Mesenchymal stem cell (in vitro differentiated cells and primary cell): ENCODE measurements at regions not wholly inside any gene's neighbourhood (a gene's known extent, or its start where the extent isn't known, plus 50 kb on each side); places are given as distances from the start of the nearest gene placed in this dataset.
A peak's percentile ranks its signal among the peaks of the same experiment; 100 is the strongest.

Source experiments
- DNase-seq: peaks from one replicate; pipeline ENCODE4 v3.0.0-alpha.2; 2013
- H2AFZ ChIP-seq: one replicate; pipeline ENCODE4 v1.6.1; 2013; ENCODE audit warnings: low read depth, mild to moderate bottlenecking, control low read depth, inconsistent platforms, low read length, moderate library complexity
- H2AK5ac ChIP-seq: 2 replicates; pipeline ENCODE4 v1.6.1; 2013; ENCODE audit warnings: low read length, moderate library complexity, mild to moderate bottlenecking, inconsistent platforms; ENCODE audit not compliant: severe bottlenecking
- H2BK120ac ChIP-seq: one replicate; pipeline ENCODE4 v1.6.1; 2013; ENCODE audit warnings: low read depth, mild to moderate bottlenecking, inconsistent platforms, low read length, moderate library complexity
- H2BK12ac ChIP-seq, 2 experiments: one replicate each; pipeline ENCODE4 v1.6.1; 2013; ENCODE audit warnings: inconsistent platforms in 2 of 2, low read length in 2 of 2, mild to moderate bottlenecking in 2 of 2, moderate library complexity in 2 of 2, control low read depth in 1 of 2
- H2BK15ac ChIP-seq: one replicate; pipeline ENCODE4 v1.6.1; 2013; ENCODE audit warnings: mild to moderate bottlenecking, low read depth, inconsistent platforms; ENCODE audit not compliant: poor library complexity, severe bottlenecking
- H2BK5ac ChIP-seq: 2 replicates; pipeline ENCODE4 v1.6.1; 2013; ENCODE audit warnings: low read depth, mild to moderate bottlenecking, low read length, control low read depth, inconsistent platforms; ENCODE audit not compliant: poor library complexity, severe bottlenecking
- H3K14ac ChIP-seq, 2 experiments: one replicate each; pipeline ENCODE4 v1.6.1; 2013; ENCODE audit warnings: inconsistent platforms in 2 of 2, low read length in 2 of 2, control low read depth in 1 of 2, mild to moderate bottlenecking in 1 of 2, moderate library complexity in 1 of 2
- H3K18ac ChIP-seq, 2 experiments: one replicate each; pipeline ENCODE4 v1.6.1; 2013; ENCODE audit warnings: inconsistent platforms in 2 of 2, low read length in 2 of 2, control low read depth in 1 of 2, low read depth in 1 of 2, mild to moderate bottlenecking in 1 of 2
- H3K23ac ChIP-seq, 2 experiments: one replicate each; pipeline ENCODE4 v1.6.1; 2013; ENCODE audit warnings: inconsistent platforms in 2 of 2, low read length in 2 of 2, mild to moderate bottlenecking in 2 of 2, moderate library complexity in 2 of 2, control low read depth in 1 of 2
- H3K27ac ChIP-seq: 2 replicates; pipeline ENCODE4 v1.5.1; 2013; ENCODE audit warnings: mild to moderate bottlenecking, moderate library complexity, low read length, control low read depth, inconsistent platforms; ENCODE audit not compliant: poor library complexity, severe bottlenecking
- H3K27me3 ChIP-seq, 2 experiments: 2 replicates each; pipeline versions ENCODE4 v1.6.1 to v1.7.0; 2013; ENCODE audit warnings: low read length in 2 of 2, mild to moderate bottlenecking in 2 of 2, moderate library complexity in 2 of 2, control low read depth in 1 of 2, inconsistent platforms in 1 of 2; ENCODE audit not compliant: control insufficient read depth in 1 of 2, insufficient read depth in 1 of 2
- H3K36me3 ChIP-seq, 2 experiments: 2 replicates each; pipeline versions ENCODE4 v1.6.1 to v1.7.0; 2013; ENCODE audit warnings: low read length in 2 of 2, control low read depth in 1 of 2, inconsistent platforms in 1 of 2, low read depth in 1 of 2, mild to moderate bottlenecking in 1 of 2; ENCODE audit not compliant: insufficient read depth in 2 of 2, control insufficient read depth in 1 of 2
- H3K4ac ChIP-seq, 2 experiments: one replicate each; pipeline ENCODE4 v1.6.1; 2013; ENCODE audit warnings: inconsistent platforms in 2 of 2, low read length in 2 of 2, mild to moderate bottlenecking in 2 of 2, moderate library complexity in 2 of 2, control low read depth in 1 of 2, low read depth in 1 of 2
- H3K4me1 ChIP-seq: 2 replicates; pipeline ENCODE4 v1.6.1; 2013; ENCODE audit warnings: low read depth, low read length, control low read depth; ENCODE audit not compliant: control insufficient read depth, insufficient read depth
- H3K4me2 ChIP-seq: 2 replicates; pipeline ENCODE4 v1.6.1; 2013; ENCODE audit warnings: low read length, mild to moderate bottlenecking, inconsistent platforms; ENCODE audit not compliant: poor library complexity, severe bottlenecking
- H3K4me3 ChIP-seq, 2 experiments: 2 replicates each; pipeline versions ENCODE4 v1.5.1 to v1.7.0; 2013; ENCODE audit warnings: low read length in 2 of 2, mild to moderate bottlenecking in 2 of 2, control low read depth in 1 of 2, low read depth in 1 of 2; ENCODE audit not compliant: insufficient read depth in 1 of 2
- H3K79me1 ChIP-seq: replicated peaks from 2 replicates; pipeline ENCODE4 v1.6.1; 2013; ENCODE audit warnings: mild to moderate bottlenecking, control low read depth, low read length, inconsistent platforms; ENCODE audit not compliant: poor library complexity, severe bottlenecking
- H3K9ac ChIP-seq: 2 replicates; pipeline ENCODE4 v1.7.0; 2013; ENCODE audit warnings: mild to moderate bottlenecking, low read length, moderate library complexity
- H3K9me3 ChIP-seq: 2 replicates; pipeline ENCODE4 v1.7.0; 2013; ENCODE audit warnings: mild to moderate bottlenecking, low read length; ENCODE audit not compliant: control insufficient read depth
- H4K8ac ChIP-seq: one replicate; pipeline ENCODE4 v1.6.1; 2013; ENCODE audit warnings: inconsistent platforms, mild to moderate bottlenecking, low read length, moderate library complexity
- H4K91ac ChIP-seq: one replicate; pipeline ENCODE4 v1.6.1; 2013; ENCODE audit warnings: mild to moderate bottlenecking, low read length, inconsistent platforms
- WGBS: methylation state at CpG from one replicate; pipeline ENCODE4 v1.1.7; 2013; ENCODE audit warnings: mixed read lengths; 5-methylcytosine and 5-hydroxymethylcytosine counted together

DNA sequence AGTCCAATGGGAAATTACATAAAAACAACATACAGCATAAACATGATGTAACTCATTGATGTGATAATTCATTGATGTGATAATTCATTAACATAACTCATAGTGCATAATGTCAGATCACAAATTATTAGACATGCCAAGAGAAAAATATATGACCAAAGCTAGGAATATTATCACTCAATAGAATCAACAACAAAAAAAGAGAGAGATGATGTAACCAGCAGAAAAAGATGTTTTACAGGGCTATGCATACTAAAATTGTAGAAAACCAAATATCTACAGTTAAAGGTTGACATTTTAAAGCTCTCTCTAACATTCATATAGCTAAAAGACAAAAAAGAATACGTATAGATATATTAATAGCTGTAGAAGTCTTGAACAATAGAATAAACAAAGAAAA, 1067.2 kb upstream of the ADGRB3 start:
- H3K4me3 ChIP-seq, result no peak overlapping the region
- H3K4me1 ChIP-seq, result no peaks in the 10 kb centered on the region
- no peak overlapping the region for H3K14ac ChIP-seq
- no peak overlapping the region for H3K23ac ChIP-seq
- no peak overlapping the region for H4K91ac ChIP-seq
- no peak overlapping the region for H3K4me2 ChIP-seq
- H3K27ac ChIP-seq, result no peak overlapping the region
- H3K79me1 ChIP-seq, result no peaks in the 10 kb centered on the region
- H2AK5ac ChIP-seq, result no peak overlapping the region
- H3K9ac ChIP-seq, result no peak overlapping the region
- no peak overlapping the region for H2BK12ac ChIP-seq
- no peak overlapping the region for H2BK120ac ChIP-seq
- H3K4ac ChIP-seq, result no peak overlapping the region
- H2BK15ac ChIP-seq, result no peak overlapping the region
- H3K27me3 ChIP-seq, result no peaks in the 10 kb centered on the region
- H3K9me3 ChIP-seq, result no peaks in the 10 kb centered on the region
- DNase-seq, result no peak
- no peak overlapping the region for H2BK5ac ChIP-seq
- WGBS, result no CpG with 5 or more reads among the region's 1 CpG
- H4K8ac ChIP-seq, result no peak overlapping the region
- no peaks in the 10 kb centered on the region for H3K36me3 ChIP-seq
- H2AFZ ChIP-seq, result no peak overlapping the region
- H3K18ac ChIP-seq, result no peak overlapping the region

DNA sequence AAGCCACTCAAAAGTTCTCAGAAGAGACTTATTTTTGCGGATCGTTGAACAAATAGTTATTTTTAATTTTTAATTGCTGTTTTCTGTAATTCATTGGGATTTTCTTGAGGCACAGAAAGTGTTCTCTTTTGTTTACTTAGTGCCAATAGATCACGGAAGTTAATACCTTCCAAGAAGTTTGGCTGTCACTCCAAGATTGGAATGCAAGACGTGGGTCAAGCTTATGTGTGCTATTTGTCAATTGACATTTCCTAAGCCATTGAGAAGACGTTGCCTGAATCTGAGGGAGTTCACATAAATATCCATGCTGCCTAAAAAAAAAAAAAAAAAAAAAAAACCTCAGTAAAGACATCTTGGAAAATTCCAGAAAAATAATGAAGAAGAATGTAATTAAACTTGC, 1071.4 kb upstream of the ADGRB3 start:
- Histone ChIP-seq H3K4me2 (no peak overlapping the region), H3K79me1 (no peaks in the 10 kb centered on the region), H3K9me3 (peaks cover 15% of the 10 kb centered on the region), H2BK15ac (no peak overlapping the region), H3K23ac (no peak overlapping the region), H2AFZ (no peak overlapping the region), H3K4ac (no peak overlapping the region), H4K8ac (no peak overlapping the region), H4K91ac (no peak overlapping the region), H3K9ac (no peak overlapping the region), H3K18ac (no peak overlapping the region), H3K27me3 (no peaks in the 10 kb centered on the region), H3K36me3 (no peaks in the 10 kb centered on the region), H2BK5ac (no peak overlapping the region), H3K27ac (no peak overlapping the region), H3K14ac (no peak overlapping the region), H3K4me1 (no peaks in the 10 kb centered on the region), H2BK120ac (no peak overlapping the region), H3K4me3 (no peak overlapping the region), H2AK5ac (no peak overlapping the region), H2BK12ac (no peak overlapping the region)
- WGBS, result 82% methylated on average over 4 of the region's 5 CpGs
- DNase-seq, result no peak

DNA sequence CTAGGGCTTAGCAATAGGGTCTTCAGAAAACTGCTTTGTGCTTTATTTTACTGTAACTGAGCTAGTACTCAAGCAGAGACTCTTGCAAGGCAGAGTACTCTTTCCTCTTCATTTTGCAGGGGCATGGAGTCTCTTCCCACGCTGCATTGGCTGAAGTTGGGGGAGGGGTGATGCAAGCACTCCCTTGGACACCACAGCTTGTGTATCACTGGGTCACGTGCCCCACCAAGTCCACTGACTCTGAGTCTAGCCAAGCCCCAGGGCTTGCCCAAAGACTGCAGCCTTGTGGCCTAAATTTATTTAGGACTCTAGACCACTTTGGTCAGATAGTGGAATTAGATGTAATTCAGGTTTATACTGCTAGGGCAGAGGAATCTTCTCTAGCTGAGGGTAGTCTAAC, 1075.0 kb upstream of the ADGRB3 start:
- Histone ChIP-seq H2BK5ac (no peak overlapping the region), H2AK5ac (no peak overlapping the region)
- 88% methylated on average over 2 of the region's 2 CpGs for WGBS

DNA sequence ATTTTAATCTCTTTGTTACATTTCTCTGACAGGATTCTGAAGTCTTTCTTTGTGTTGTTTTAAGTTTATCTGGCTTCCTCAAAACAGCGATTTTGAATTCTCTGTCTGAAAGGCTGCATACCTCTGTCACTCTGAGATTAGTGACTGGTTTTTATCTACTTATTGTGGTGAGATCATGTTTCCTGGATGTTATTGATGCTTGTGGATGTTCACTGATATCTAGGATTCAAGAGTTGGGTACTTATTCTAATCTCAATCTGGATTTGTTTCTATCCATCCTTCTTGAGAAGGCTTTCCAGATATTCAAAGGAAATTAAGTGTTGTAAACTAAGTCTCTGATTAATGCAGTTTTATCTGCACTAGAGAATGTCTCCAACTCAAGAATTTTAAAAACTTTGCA, 1076.1 kb upstream of the ADGRB3 start:
- no peak overlapping the region for H3K4me2 ChIP-seq

More for the DNA sequence above, 1075.0 kb upstream of the ADGRB3 start:
- H3K18ac ChIP-seq, result peak overlapping the region in 1 of 2 experiments; percentile 28
- no peak overlapping the region for H4K8ac ChIP-seq
- H3K79me1 ChIP-seq, result no peaks in the 10 kb centered on the region
- peak overlapping the region in 1 of 2 experiments; percentile 57 for H2BK12ac ChIP-seq
- peaks cover 18% of the 10 kb centered on the region for H3K9me3 ChIP-seq
- no peaks in the 10 kb centered on the region for H3K36me3 ChIP-seq
- H3K4me2 ChIP-seq, result no peak overlapping the region
- peak overlapping the region; percentile 14 for H4K91ac ChIP-seq
- no peak for DNase-seq
- no peak overlapping the region for H2BK120ac ChIP-seq
- H3K27ac ChIP-seq, result no peak overlapping the region
- no peak overlapping the region for H3K4me3 ChIP-seq
- H3K14ac ChIP-seq, result no peak overlapping the region
- H2BK15ac ChIP-seq, result no peak overlapping the region
- H3K27me3 ChIP-seq, result no peaks in the 10 kb centered on the region
- H3K23ac ChIP-seq, result no peak overlapping the region
- H2AFZ ChIP-seq, result no peak overlapping the region
- H3K9ac ChIP-seq, result no peak overlapping the region
- H3K4ac ChIP-seq, result no peak overlapping the region
- no peaks in the 10 kb centered on the region for H3K4me1 ChIP-seq

More for the DNA sequence above, 1076.1 kb upstream of the ADGRB3 start:
- H3K27me3 ChIP-seq, result no peaks in the 10 kb centered on the region
- H3K14ac ChIP-seq, result no peak overlapping the region
- no peak overlapping the region for H2AK5ac ChIP-seq
- H3K9ac ChIP-seq, result no peak overlapping the region
- H3K27ac ChIP-seq, result no peak overlapping the region
- no peak overlapping the region for H2BK12ac ChIP-seq
- peaks cover 18% of the 10 kb centered on the region for H3K9me3 ChIP-seq
- no peak for DNase-seq
- H3K4me3 ChIP-seq, result no peak overlapping the region
- 71% methylated on average over 1 of the region's 1 CpG for WGBS
- no peak overlapping the region for H3K4ac ChIP-seq
- no peak overlapping the region for H2BK5ac ChIP-seq
- H3K18ac ChIP-seq, result no peak overlapping the region
- H3K23ac ChIP-seq, result no peak overlapping the region
- H3K79me1 ChIP-seq, result no peaks in the 10 kb centered on the region
- H4K8ac ChIP-seq, result no peak overlapping the region
- H2BK120ac ChIP-seq, result no peak overlapping the region
- no peaks in the 10 kb centered on the region for H3K4me1 ChIP-seq
- no peak overlapping the region for H2AFZ ChIP-seq
- H4K91ac ChIP-seq, result no peak overlapping the region
- no peak overlapping the region for H2BK15ac ChIP-seq
- H3K36me3 ChIP-seq, result no peaks in the 10 kb centered on the region
